CD1c-positive myeloid dendritic cell (primary cell): ENCODE measurements at regions not wholly inside any gene's neighbourhood (a gene's known extent, or its start where the extent isn't known, plus 50 kb on each side); places are given as distances from the start of the nearest gene placed in this dataset.

ENCODE experiments used
- DNase-seq: peaks from one replicate; pipeline ENCODE4 v3.0.0-alpha.2; 2016; ENCODE audit errors: extremely low spot score

DNA sequence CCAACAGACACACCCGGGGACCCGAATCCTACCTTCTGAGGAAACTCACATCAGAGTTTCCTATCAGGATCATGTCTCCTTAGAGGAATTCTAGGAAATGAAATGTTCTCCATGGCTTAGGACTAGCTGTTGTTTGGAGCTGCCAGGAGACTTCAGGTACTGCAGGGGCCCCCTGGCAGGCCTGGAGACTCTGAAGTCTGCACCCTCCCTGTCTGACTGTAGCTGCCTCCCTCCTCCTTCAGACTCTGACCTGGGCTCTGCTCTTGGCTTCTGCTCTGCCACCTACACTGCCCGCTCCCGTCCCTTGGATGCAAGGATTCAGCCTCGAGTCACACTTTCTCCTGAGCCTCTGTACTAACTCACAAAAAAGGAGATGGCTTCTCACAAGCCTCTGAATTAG is 232.8 kb downstream of the INHBA start:
- DNase-seq: no peak

- DNase-seq: no peak
Measured at GRCh38 chr7:41467596-41467995, 235.3 kb downstream of the INHBA start.

DNA sequence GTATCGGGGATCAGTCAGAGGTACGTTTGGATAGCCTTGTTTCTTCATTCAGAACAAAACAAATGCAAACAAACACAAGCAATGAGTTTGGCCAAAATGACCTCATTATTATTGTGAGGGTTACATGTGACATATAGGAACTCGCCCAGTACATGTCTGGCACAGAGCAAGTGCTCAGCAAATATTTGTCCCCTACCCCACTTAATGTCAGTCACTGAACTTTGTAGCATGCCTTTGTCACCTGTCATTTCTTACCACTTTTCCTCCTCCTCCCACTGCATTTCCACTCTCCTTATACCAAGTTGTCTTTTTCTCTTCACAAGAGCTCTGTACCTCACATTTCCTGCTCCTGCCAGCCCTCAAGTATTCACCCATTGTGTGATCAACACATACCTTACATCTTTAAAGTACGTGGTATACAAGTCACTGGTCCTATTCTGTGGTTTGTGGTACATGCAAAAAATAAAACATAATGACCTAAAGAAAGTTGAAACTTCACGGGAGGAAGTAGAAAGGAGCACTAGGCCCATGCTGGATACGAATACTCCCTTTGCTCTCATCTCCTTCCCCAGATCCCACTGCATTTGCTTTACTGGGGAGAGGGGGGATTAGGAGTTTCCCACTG is 236.0 kb downstream of the INHBA start:
- no peak for DNase-seq

- no peak for DNase-seq
Measured at GRCh38 chr7:41465571-41465970, 237.3 kb downstream of the INHBA start.

DNA sequence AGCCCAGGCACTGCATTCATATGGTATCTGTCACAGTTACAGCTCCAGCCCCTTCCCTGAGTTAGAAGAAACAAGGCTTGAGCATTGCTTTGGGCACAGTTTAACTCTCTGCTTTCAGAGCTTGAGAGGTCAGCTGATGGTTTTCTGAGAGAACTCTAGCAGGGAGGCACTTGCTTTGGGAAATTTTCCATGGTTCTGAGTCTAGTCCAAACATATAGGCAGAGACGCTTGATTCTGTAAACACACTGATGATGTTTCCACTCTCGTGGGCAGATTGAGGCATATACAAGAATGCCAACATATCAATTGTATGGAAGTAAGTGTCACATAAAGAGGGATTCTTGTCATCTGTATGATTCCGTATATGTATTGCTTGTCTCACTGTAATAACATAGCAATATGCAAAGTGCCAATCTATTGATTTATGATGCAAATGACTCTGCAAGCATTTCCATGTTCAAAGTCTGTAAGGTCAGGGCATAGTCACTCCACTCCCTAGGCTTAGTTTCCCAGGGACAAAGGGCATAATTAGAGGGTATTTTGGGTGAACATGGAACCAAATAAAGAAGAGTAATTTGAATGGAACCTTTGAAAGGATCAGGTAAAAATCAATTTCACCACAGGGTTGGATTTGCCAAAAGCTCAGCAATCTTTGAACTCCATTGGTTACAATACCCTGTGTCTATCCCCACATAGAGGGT is 239.0 kb downstream of the INHBA start:
- DNase-seq: no peak

GRCh38 chr7:41459623-41460261 is 243.1 kb downstream of the INHBA start:
- DNase-seq: peak; percentile 45

- DNase-seq: peak; percentile 15
Measured at GRCh38 chr7:41459183-41459582, 243.7 kb downstream of the INHBA start.

DNA sequence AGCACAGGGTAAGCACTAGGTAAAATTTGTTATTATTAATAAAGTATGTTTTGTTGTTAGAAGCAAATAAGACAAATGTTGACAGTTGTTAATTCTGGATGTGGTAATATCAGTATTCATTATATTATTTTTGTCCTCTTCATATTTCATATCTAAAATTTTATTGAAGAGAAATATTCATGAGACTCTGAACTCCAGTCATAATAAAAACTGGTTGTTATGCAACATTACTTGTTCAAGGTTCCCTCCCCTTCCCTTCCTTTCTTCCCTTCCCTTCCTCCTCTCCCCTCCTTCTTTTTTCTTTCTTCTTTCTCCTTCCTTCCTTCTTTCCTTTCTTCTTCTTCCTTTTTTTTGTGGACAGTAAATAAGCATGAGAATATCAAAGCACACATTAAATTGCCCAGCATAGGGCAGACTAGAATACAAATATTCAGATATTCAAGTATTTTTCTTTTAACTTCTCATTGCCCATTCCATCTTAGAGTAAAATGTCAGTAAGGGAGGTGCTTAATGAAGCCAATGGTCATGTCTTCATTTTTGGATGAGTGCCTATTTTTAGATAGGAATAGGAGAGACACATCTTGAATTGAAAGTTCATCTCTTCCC is 245.0 kb downstream of the INHBA start:
- DNase-seq: no peak

DNA sequence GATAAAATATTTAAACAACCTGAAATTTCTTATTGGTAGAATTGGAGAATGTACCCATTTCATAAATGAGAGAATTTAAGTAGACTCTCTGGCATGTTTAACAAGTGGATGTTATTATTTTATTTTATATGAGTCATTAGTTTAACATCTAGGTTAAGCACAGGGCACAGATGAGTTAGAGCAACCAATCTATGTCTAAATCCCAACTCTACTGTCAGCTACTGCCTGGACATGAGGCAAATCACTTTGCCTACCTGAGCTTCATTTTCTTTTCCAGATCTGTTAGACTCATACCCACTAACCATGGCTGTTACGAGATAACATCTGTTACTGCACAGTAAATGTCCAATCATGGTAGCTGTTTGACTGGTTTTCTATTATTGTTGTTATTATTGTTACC is 251.1 kb downstream of the INHBA start:
- DNase-seq: no peak

- DNase-seq: no peak
Measured at GRCh38 chr7:41449694-41450093, 253.2 kb downstream of the INHBA start.

- no peak for DNase-seq
Measured at GRCh38 chr7:41449286-41449685, 253.6 kb downstream of the INHBA start.

GRCh38 chr7:41448104-41448503 is 254.8 kb downstream of the INHBA start:
- DNase-seq: no peak

GRCh38 chr7:41447450-41448042 is 255.3 kb downstream of the INHBA start:
- no peak for DNase-seq

DNA sequence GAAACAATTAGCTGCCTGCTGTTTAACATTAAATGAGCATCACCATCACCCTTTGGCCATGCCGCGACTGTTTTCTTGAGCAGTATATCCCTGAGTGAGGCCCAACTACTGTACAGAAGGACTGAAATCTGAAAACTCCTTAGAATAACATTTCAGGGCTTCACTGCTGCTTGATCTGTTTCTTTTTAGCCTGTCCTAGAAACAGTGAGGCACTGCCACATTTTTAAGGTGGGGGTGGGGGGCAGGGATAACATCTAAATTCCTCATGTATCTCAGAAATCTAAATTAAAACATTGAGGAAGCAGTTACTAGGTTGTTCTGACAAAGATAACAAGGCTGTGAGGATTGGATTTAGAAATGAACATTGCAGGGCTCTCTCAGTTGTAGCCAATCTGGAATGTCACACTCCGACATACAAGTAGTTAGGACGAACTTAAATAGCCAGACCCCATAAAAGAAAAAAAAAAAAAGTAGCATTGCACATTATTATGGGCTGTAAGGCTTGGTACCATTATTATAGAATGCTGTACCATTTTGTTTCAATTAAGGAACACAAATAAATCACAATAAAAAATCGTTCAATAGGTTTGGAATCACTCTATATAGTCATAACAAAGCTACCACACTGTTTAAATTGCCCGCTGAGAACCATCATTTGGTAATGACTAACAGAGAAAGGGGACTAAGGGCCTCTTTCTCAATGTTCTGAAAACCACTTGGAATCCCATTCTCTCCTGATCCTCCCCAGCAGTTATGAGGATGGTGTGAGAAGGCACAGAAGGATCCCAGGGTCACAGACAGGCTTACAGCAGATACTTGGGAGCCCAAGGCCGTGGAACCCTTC is 256.1 kb downstream of the INHBA start:
- no peak for DNase-seq

DNA sequence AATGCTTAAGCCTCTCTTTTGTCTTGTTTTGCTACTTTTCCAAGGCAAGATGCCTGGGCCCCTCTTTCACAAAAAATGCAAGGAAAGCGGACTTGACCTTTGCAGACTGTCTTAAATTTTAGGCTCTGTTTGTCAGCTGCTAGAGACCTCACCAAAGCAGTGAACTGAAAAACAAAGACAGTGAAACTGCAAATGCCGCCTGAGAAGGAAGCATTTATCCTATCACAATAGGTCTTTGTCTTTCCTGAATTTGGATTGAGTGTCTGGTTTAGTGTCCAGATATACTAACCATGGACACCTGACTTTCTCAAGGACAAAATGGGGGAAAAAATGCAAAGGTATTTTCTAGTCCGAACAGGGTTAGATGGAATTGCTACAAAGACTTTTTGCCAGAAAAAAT is 256.9 kb downstream of the INHBA start:
- no peak for DNase-seq

GRCh38 chr7:41445432-41445831 is 257.5 kb downstream of the INHBA start:
- DNase-seq: no peak

- DNase-seq: no peak
Measured at GRCh38 chr7:41439515-41439879, 263.4 kb downstream of the INHBA start.

- DNase-seq: no peak
Measured at GRCh38 chr7:41438705-41439514, 264.0 kb downstream of the INHBA start.

DNA sequence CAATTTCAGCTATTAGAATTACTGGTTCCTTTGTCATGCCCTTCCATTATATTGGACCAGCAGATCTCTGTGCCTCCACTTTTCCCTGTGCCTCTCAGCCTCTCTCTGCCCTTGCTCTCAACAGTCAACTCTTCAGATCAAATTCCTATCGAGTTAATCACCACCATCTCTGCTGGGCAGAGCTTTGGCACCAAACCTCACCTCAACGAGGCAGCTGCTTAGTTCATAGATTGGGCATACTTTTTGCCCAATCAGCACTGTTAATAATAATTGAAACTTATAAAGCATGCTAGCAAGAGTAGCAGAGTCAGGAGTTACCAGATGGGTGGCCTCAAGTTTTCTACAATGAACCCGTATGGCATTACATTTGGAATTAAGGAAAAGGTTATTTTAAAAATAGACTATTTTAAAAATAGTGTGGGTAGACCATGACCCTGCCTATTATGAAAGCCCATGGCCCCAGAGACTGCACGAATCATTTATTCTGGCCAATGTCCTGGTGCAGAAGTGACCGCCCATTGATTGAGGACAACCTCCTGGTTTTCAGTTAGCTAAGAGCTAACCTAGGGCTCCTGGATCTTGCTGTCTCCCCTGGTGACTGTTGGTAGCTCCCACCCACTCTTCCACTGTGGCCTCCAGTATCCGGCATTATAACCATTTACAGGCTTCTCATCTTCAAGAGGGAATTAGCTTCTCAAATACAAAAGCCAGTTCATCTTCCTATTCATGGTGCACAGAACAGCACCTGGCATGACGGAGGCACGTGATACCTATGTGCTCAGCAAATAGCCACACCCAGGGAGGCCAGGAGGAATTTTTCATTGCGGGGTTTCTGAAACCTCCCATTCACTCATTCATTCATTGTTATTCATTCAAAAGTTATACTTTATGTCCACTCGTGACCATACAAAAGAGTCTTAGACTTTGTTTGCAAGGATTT is 265.4 kb downstream of the INHBA start:
- no peak for DNase-seq

DNA sequence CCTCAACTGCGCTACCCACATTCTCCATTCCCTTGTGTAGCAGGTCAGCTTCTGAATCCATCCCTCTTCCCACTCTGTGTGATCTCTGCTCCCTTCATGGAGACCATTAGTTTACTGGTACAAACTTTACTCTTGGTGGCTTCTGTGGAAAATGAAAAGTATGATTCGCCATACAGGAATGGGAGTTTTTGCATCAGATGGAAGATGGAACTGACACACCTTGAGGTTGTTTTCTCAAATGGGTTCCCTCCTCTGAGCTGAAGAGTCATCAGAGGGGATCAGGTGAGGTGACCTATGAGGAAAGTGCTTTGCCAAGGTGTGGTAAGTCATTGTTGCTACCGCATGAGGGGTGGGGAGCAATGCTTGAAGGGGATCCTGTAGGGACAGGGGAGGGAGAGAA is 266.8 kb downstream of the INHBA start:
- no peak for DNase-seq
